H9 (cell line): ENCODE measurements at regions not wholly inside any gene's neighbourhood (a gene's known extent, or its start where the extent isn't known, plus 50 kb on each side); places are given as distances from the start of the nearest gene placed in this dataset.

Source experiments
- DNase-seq: peaks from one replicate; pipeline ENCODE4 v3.0.0-alpha.2; 2017
- H2AFZ ChIP-seq: one replicate; pipeline ENCODE4 v1.6.1; 2013; ENCODE audit warnings: mild to moderate bottlenecking, low read length, control low read depth, moderate library complexity
- H2AK5ac ChIP-seq: 2 replicates; pipeline ENCODE4 v1.6.1; 2013; ENCODE audit warnings: low read length, control low read depth, mixed read lengths; ENCODE audit not compliant: insufficient read length
- H2BK120ac ChIP-seq: one replicate; pipeline ENCODE4 v1.6.1; 2013; ENCODE audit warnings: low read depth, mild to moderate bottlenecking, low read length, control low read depth, inconsistent platforms; ENCODE audit not compliant: poor library complexity, severe bottlenecking
- H2BK12ac ChIP-seq: 2 replicates; pipeline ENCODE4 v1.6.1; 2013; ENCODE audit warnings: low read length, control low read depth, mixed read lengths, low read depth; ENCODE audit not compliant: insufficient read length
- H2BK15ac ChIP-seq: 2 replicates; pipeline ENCODE4 v1.6.1; 2013; ENCODE audit warnings: low read depth, low read length, control low read depth
- H2BK20ac ChIP-seq: one replicate; pipeline ENCODE4 v1.6.1; 2013; ENCODE audit warnings: low read depth, mild to moderate bottlenecking, low read length, control low read depth, inconsistent platforms; ENCODE audit not compliant: poor library complexity, severe bottlenecking
- H2BK5ac ChIP-seq: 2 replicates; pipeline ENCODE4 v1.6.1; 2013; ENCODE audit warnings: low read length, control low read depth, mixed read lengths; ENCODE audit not compliant: insufficient read length
- H3K14ac ChIP-seq: 2 replicates; pipeline ENCODE4 v1.6.1; 2013; ENCODE audit warnings: low read length, control low read depth; ENCODE audit not compliant: insufficient read depth
- H3K18ac ChIP-seq: 2 replicates; pipeline ENCODE4 v1.6.1; 2013; ENCODE audit warnings: low read depth, mild to moderate bottlenecking, mixed read lengths, low read length, control low read depth; ENCODE audit not compliant: insufficient read length
- H3K23ac ChIP-seq: 2 replicates; pipeline ENCODE4 v1.6.1; 2013; ENCODE audit warnings: low read length, control low read depth, mixed read lengths, low read depth; ENCODE audit not compliant: insufficient read length
- H3K23me2 ChIP-seq: 2 replicates; pipeline ENCODE4 v1.6.1; 2013; ENCODE audit warnings: low read depth, mild to moderate bottlenecking, mixed read lengths, low read length, control low read depth; ENCODE audit not compliant: insufficient read length, poor library complexity, severe bottlenecking
- H3K27ac ChIP-seq: 2 replicates; pipeline ENCODE4 v1.5.1; 2013; ENCODE audit warnings: low read length, control low read depth, mixed read lengths, low read depth; ENCODE audit not compliant: insufficient read length
- H3K27me3 ChIP-seq: 2 replicates; pipeline ENCODE4 v1.6.1; 2013; ENCODE audit warnings: low read length, control low read depth, inconsistent platforms; ENCODE audit not compliant: insufficient read depth
- H3K4ac ChIP-seq: 2 replicates; pipeline ENCODE4 v1.6.1; 2013; ENCODE audit warnings: low read depth, mild to moderate bottlenecking, control low read depth, inconsistent platforms, low read length, moderate library complexity
- H3K4me1 ChIP-seq: 2 replicates; pipeline ENCODE4 v1.6.1; 2013; ENCODE audit warnings: low read length, control low read depth, inconsistent platforms; ENCODE audit not compliant: insufficient read depth
- H3K4me2 ChIP-seq: 2 replicates; pipeline ENCODE4 v1.6.1; 2013; ENCODE audit warnings: low read length, control low read depth, mixed read lengths; ENCODE audit not compliant: insufficient read length, insufficient read depth
- H3K56ac ChIP-seq: 2 replicates; pipeline ENCODE4 v1.6.1; 2013; ENCODE audit warnings: low read depth, mild to moderate bottlenecking, mixed read lengths, low read length, control low read depth; ENCODE audit not compliant: insufficient read length
- H3K79me1 ChIP-seq: 2 replicates; pipeline ENCODE4 v1.6.1; 2013; ENCODE audit warnings: low read depth, mild to moderate bottlenecking, moderate library complexity, low read length, control low read depth, inconsistent platforms; ENCODE audit not compliant: insufficient read depth, poor library complexity, severe bottlenecking
- H3K79me2 ChIP-seq: 2 replicates; pipeline ENCODE4 v1.6.1; 2013; ENCODE audit warnings: low read length, control low read depth, inconsistent platforms; ENCODE audit not compliant: insufficient read depth
- H3K9ac ChIP-seq: 2 replicates; pipeline ENCODE4 v1.6.1; 2013; ENCODE audit warnings: low read length, control low read depth, mixed read lengths; ENCODE audit not compliant: insufficient read length; ENCODE audit errors: extremely low read depth
- H3K9me3 ChIP-seq: one replicate; pipeline ENCODE4 v1.6.1; 2013; ENCODE audit warnings: low read depth, low read length, inconsistent platforms; ENCODE audit not compliant: control insufficient read depth
- H3T11ph ChIP-seq: one replicate; pipeline ENCODE4 v1.6.1; 2013; ENCODE audit warnings: mild to moderate bottlenecking, low read length, control low read depth, inconsistent platforms
- H4K20me1 ChIP-seq: one replicate; pipeline ENCODE4 v1.6.1; 2013; ENCODE audit not compliant: control insufficient read depth, insufficient read length, insufficient read depth
- H4K5ac ChIP-seq: 2 replicates; pipeline ENCODE4 v1.6.1; 2013; ENCODE audit warnings: low read depth, mild to moderate bottlenecking, mixed read lengths, low read length, control low read depth; ENCODE audit not compliant: insufficient read length
- H4K8ac ChIP-seq: replicated peaks from 2 replicates; pipeline ENCODE4 v1.6.1; 2013; ENCODE audit warnings: low read length, control low read depth, mixed read lengths, low read depth; ENCODE audit not compliant: insufficient read length
- H4K91ac ChIP-seq: 2 replicates; pipeline ENCODE4 v1.6.1; 2013; ENCODE audit warnings: low read depth, mild to moderate bottlenecking, moderate library complexity, mixed read lengths, low read length, control low read depth; ENCODE audit not compliant: insufficient read length
- H3K27ac Mint-ChIP-seq, 3 experiments: 2 replicates in 2 of 3; 3 replicates in 1 of 3; pipeline ENCODE4 v1.8.0; 2020 to 2021; ENCODE audit warnings: mixed read lengths in 3 of 3, mild to moderate bottlenecking in 1 of 3, moderate library complexity in 1 of 3
- H3K27me3 Mint-ChIP-seq: 2 replicates; pipeline ENCODE4 v1.8.0; 2021; ENCODE audit warnings: low read depth, mild to moderate bottlenecking, moderate library complexity, mixed read lengths
- H3K36me3 Mint-ChIP-seq, 3 experiments: 2 replicates in 2 of 3; 3 replicates in 1 of 3; pipeline ENCODE4 v1.8.0; 2020 to 2021; ENCODE audit warnings: low read depth in 3 of 3, mixed read lengths in 3 of 3; ENCODE audit not compliant: insufficient read depth in 1 of 3
- H3K4me1 Mint-ChIP-seq, 2 experiments: 2 replicates each; pipeline ENCODE4 v1.8.0; 2020; ENCODE audit warnings: mixed read lengths in 2 of 2
- H3K4me3 Mint-ChIP-seq, 2 experiments: 2 replicates in 1 of 2; 3 replicates in 1 of 2; pipeline ENCODE4 v1.8.0; 2020 to 2021; ENCODE audit warnings: mild to moderate bottlenecking in 2 of 2, mixed read lengths in 2 of 2, moderate library complexity in 1 of 2
- H3K9me3 Mint-ChIP-seq, 2 experiments: 2 replicates in 1 of 2; 3 replicates in 1 of 2; pipeline ENCODE4 v1.8.0; 2020; ENCODE audit warnings: mild to moderate bottlenecking in 2 of 2, mixed read lengths in 2 of 2, moderate library complexity in 1 of 2
- CTCF ChIP-seq: fragments of 200-600 bp; sonication (generic); conservative IDR thresholded peaks from 3 replicates; pipeline ENCODE4 v1.8.0; 2021; ENCODE audit warnings: antibody characterized with exemption, mild to moderate bottlenecking
- WGBS: extraction: QIAGEN DNeasy Blood & Tissue Kit; methylation state at CpG from one replicate; pipeline ENCODE4 v1.1.7; 2013; ENCODE audit warnings: missing lambda C conversion rate, low lambda C conversion rate, mixed read lengths; ENCODE audit not compliant: insufficient read length; ENCODE audit errors: extremely low coverage; 5-methylcytosine and 5-hydroxymethylcytosine counted together

DNA sequence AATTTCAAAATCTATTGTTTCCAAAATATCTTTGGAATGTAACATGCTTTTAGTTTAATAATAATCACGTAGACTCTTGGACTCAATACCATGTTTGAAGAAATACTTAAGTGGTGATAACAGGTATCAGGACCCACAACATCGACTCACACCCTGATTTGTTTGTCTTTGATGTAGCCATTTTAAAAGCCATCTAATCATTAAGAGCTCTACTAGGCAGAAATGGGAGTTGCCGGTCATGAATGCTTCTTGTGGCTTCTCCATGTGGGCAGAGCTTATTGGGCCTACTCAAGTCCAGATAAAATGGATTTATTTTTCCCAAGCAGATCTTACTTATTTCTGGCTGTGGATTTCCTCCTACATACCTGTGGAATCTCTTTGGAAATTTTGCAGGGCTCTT, 261.6 kb upstream of the NR2F2 start:
- H3K27ac ChIP-seq, result no peak overlapping the region
- Mint-ChIP-seq H3K4me3 (no peak overlapping the region), H3K27me3 (peaks cover 81% of the 10 kb centered on the region), H3K36me3 (peaks cover 0 to 2% (median 0%) of the 10 kb centered on the region in 3 experiments; a peak in 1 of 7 replicates), H3K9me3 (no peaks in the 10 kb centered on the region), H3K27ac (no peak overlapping the region), H3K4me1 (peaks cover 4% of the 10 kb centered on the region in 2 experiments; a peak in 3 of 4 replicates)
- no peaks in the 10 kb centered on the region for H3K9me3 ChIP-seq
- H3K23me2 ChIP-seq, result no peaks in the 10 kb centered on the region
- H4K91ac ChIP-seq, result no peak overlapping the region
- no peak overlapping the region for H2AFZ ChIP-seq
- no peak overlapping the region for H3K23ac ChIP-seq
- no peak for DNase-seq
- H3K9ac ChIP-seq, result no peak overlapping the region
- no peak for TF ChIP-seq CTCF
- H2BK120ac ChIP-seq, result no peak overlapping the region
- H3K4me2 ChIP-seq, result no peak overlapping the region
- H3K18ac ChIP-seq, result no peak overlapping the region
- no peaks in the 10 kb centered on the region for H3K4me1 ChIP-seq
- H3K79me1 ChIP-seq, result no peaks in the 10 kb centered on the region
- H3K14ac ChIP-seq, result no peak overlapping the region
- H3K56ac ChIP-seq, result no peak overlapping the region
- no peak overlapping the region for H3K4ac ChIP-seq
- no peak overlapping the region for H2BK15ac ChIP-seq
- 0 out of 2 replicates have a peak, but pooled peaks cover 2% of the 10 kb centered on the region for H3K27me3 ChIP-seq
- no peak overlapping the region for H2AK5ac ChIP-seq
- H4K5ac ChIP-seq, result no peak overlapping the region
- H3K79me2 ChIP-seq, result no peaks in the 10 kb centered on the region
- no peak overlapping the region for H3T11ph ChIP-seq
- no peak overlapping the region for H2BK12ac ChIP-seq
- no peak overlapping the region for H4K8ac ChIP-seq
- H2BK5ac ChIP-seq, result no peak overlapping the region
- no peaks in the 10 kb centered on the region for H4K20me1 ChIP-seq
- H2BK20ac ChIP-seq, result no peak overlapping the region
- WGBS, result no CpG with 5 or more reads among the region's 3 CpGs
